ENCODE measurements at regions not wholly inside any gene's neighbourhood (a gene's known extent, or its start where the extent isn't known, plus 50 kb on each side); places are given as distances from the start of the nearest gene placed in this dataset.

GRCh38 chr1:229786974-229787610 is 161.0 kb downstream of the URB2 start:
- DNase-seq: no peak
- H3K4me3 ChIP-seq (ENCODE audit: insufficient read depth, low read depth, low read length): no peak overlapping the region
- no peaks in the 10 kb centered on the region for H3K36me3 ChIP-seq (replicated peaks; ENCODE audit: control insufficient read depth, insufficient read depth, low read length)
- no peaks in the 10 kb centered on the region for H3K27me3 ChIP-seq (ENCODE audit: control insufficient read depth, insufficient read depth, low read length)

GRCh38 chr1:229788004-229788403 is 162.0 kb downstream of the URB2 start:
- Histone ChIP-seq H3K4me3 (ENCODE audit: insufficient read depth, low read depth, low read length) (no peak overlapping the region), H3K27me3 (ENCODE audit: control insufficient read depth, insufficient read depth, low read length) (no peaks in the 10 kb centered on the region), H3K36me3 (replicated peaks; ENCODE audit: control insufficient read depth, insufficient read depth, low read length) (no peaks in the 10 kb centered on the region)
- no peak for DNase-seq

- Histone ChIP-seq H3K27me3 (ENCODE audit: control insufficient read depth, insufficient read depth, low read length) (no peaks in the 10 kb centered on the region; the same call in 1 of the 2 replicates), H3K4me3 (ENCODE audit: insufficient read depth, low read depth, low read length) (no peak overlapping the region), H3K36me3 (replicated peaks; ENCODE audit: control insufficient read depth, insufficient read depth, low read length) (no peaks in the 10 kb centered on the region)
- DNase-seq: no peak
Measured at GRCh38 chr1:229792012-229792975, 166.2 kb downstream of the URB2 start.

- Histone ChIP-seq H3K4me3 (ENCODE audit: insufficient read depth, low read depth, low read length) (no peak overlapping the region), H3K36me3 (replicated peaks; ENCODE audit: control insufficient read depth, insufficient read depth, low read length) (no peaks in the 10 kb centered on the region), H3K27me3 (ENCODE audit: control insufficient read depth, insufficient read depth, low read length) (no peaks in the 10 kb centered on the region; the same call in 1 of the 2 replicates)
- no peak for DNase-seq
Measured at GRCh38 chr1:229793488-229793887, 167.4 kb downstream of the URB2 start.

GRCh38 chr1:229798558-229798957 is 172.5 kb downstream of the URB2 start:
- H3K4me3 ChIP-seq (ENCODE audit: insufficient read depth, low read depth, low read length): no peak overlapping the region
- H3K36me3 ChIP-seq (replicated peaks; ENCODE audit: control insufficient read depth, insufficient read depth, low read length): no peaks in the 10 kb centered on the region
- no peaks in the 10 kb centered on the region; the same call in 1 of the 2 replicates for H3K27me3 ChIP-seq (ENCODE audit: control insufficient read depth, insufficient read depth, low read length)
- DNase-seq: no peak

- Histone ChIP-seq H3K27me3 (ENCODE audit: control insufficient read depth, insufficient read depth, low read length) (no peaks in the 10 kb centered on the region), H3K4me3 (ENCODE audit: insufficient read depth, low read depth, low read length) (no peak overlapping the region), H3K36me3 (replicated peaks; ENCODE audit: control insufficient read depth, insufficient read depth, low read length) (no peaks in the 10 kb centered on the region)
- DNase-seq: no peak
Measured at GRCh38 chr1:229803626-229804217, 177.7 kb downstream of the URB2 start.

- H3K4me3 ChIP-seq (ENCODE audit: insufficient read depth, low read depth, low read length): no peak overlapping the region
- DNase-seq: no peak
- no peaks in the 10 kb centered on the region for H3K27me3 ChIP-seq (ENCODE audit: control insufficient read depth, insufficient read depth, low read length)
- no peaks in the 10 kb centered on the region for H3K36me3 ChIP-seq (replicated peaks; ENCODE audit: control insufficient read depth, insufficient read depth, low read length)
Measured at GRCh38 chr1:229808272-229808671, 182.2 kb downstream of the URB2 start.

GRCh38 chr1:229810140-229810539 is 184.1 kb downstream of the URB2 start:
- Histone ChIP-seq H3K27me3 (ENCODE audit: control insufficient read depth, insufficient read depth, low read length) (no peaks in the 10 kb centered on the region), H3K4me3 (ENCODE audit: insufficient read depth, low read depth, low read length) (no peak overlapping the region), H3K36me3 (replicated peaks; ENCODE audit: control insufficient read depth, insufficient read depth, low read length) (no peaks in the 10 kb centered on the region)
- DNase-seq: no peak

- Histone ChIP-seq H3K36me3 (replicated peaks; ENCODE audit: control insufficient read depth, insufficient read depth, low read length) (no peaks in the 10 kb centered on the region), H3K27me3 (ENCODE audit: control insufficient read depth, insufficient read depth, low read length) (no peaks in the 10 kb centered on the region), H3K4me3 (ENCODE audit: insufficient read depth, low read depth, low read length) (no peak overlapping the region)
- no peak for DNase-seq
Measured at GRCh38 chr1:229810961-229811360, 184.9 kb downstream of the URB2 start.

GRCh38 chr1:229812148-229812547 is 186.1 kb downstream of the URB2 start:
- Histone ChIP-seq H3K4me3 (ENCODE audit: insufficient read depth, low read depth, low read length) (no peak overlapping the region), H3K36me3 (replicated peaks; ENCODE audit: control insufficient read depth, insufficient read depth, low read length) (no peaks in the 10 kb centered on the region), H3K27me3 (ENCODE audit: control insufficient read depth, insufficient read depth, low read length) (no peaks in the 10 kb centered on the region)
- DNase-seq: no peak

GRCh38 chr1:229812693-229813092 is 186.6 kb downstream of the URB2 start:
- Histone ChIP-seq H3K27me3 (ENCODE audit: control insufficient read depth, insufficient read depth, low read length) (no peaks in the 10 kb centered on the region), H3K36me3 (replicated peaks; ENCODE audit: control insufficient read depth, insufficient read depth, low read length) (no peaks in the 10 kb centered on the region), H3K4me3 (ENCODE audit: insufficient read depth, low read depth, low read length) (no peak overlapping the region)
- DNase-seq: no peak

- no peaks in the 10 kb centered on the region for H3K27me3 ChIP-seq (ENCODE audit: control insufficient read depth, insufficient read depth, low read length)
- H3K4me3 ChIP-seq (ENCODE audit: insufficient read depth, low read depth, low read length): no peak overlapping the region
- H3K36me3 ChIP-seq (replicated peaks; ENCODE audit: control insufficient read depth, insufficient read depth, low read length): no peaks in the 10 kb centered on the region
- no peak for DNase-seq
Measured at GRCh38 chr1:229815076-229815475, 189.0 kb downstream of the URB2 start.

GRCh38 chr1:229815961-229816360 is 189.9 kb downstream of the URB2 start:
- no peak for DNase-seq
- H3K27me3 ChIP-seq (ENCODE audit: control insufficient read depth, insufficient read depth, low read length): no peaks in the 10 kb centered on the region
- H3K4me3 ChIP-seq (ENCODE audit: insufficient read depth, low read depth, low read length): no peak overlapping the region
- H3K36me3 ChIP-seq (replicated peaks; ENCODE audit: control insufficient read depth, insufficient read depth, low read length): no peaks in the 10 kb centered on the region

- H3K27me3 ChIP-seq (ENCODE audit: control insufficient read depth, insufficient read depth, low read length): no peaks in the 10 kb centered on the region
- no peak for DNase-seq
- no peaks in the 10 kb centered on the region for H3K36me3 ChIP-seq (replicated peaks; ENCODE audit: control insufficient read depth, insufficient read depth, low read length)
- no peak overlapping the region for H3K4me3 ChIP-seq (ENCODE audit: insufficient read depth, low read depth, low read length)
Measured at GRCh38 chr1:229817936-229818335, 191.9 kb downstream of the URB2 start.

- no peak for DNase-seq
- Histone ChIP-seq H3K27me3 (ENCODE audit: control insufficient read depth, insufficient read depth, low read length) (no peaks in the 10 kb centered on the region), H3K36me3 (replicated peaks; ENCODE audit: control insufficient read depth, insufficient read depth, low read length) (no peaks in the 10 kb centered on the region), H3K4me3 (ENCODE audit: insufficient read depth, low read depth, low read length) (no peak overlapping the region)
Measured at GRCh38 chr1:229819091-229819490, 193.0 kb downstream of the URB2 start.

All from H7 (cell line).